Ovary (tissue), 3 donors: ENCODE measurements at regions not wholly inside any gene's neighbourhood (a gene's known extent, or its start where the extent isn't known, plus 50 kb on each side); places are given as distances from the start of the nearest gene placed in this dataset.

Source experiments
- CTCF ChIP-seq, 3 donors: fragments of 450-650 bp in 2 of 3; fragments of 200-600 bp in 1 of 3; IDR thresholded peaks; one replicate each; pipeline versions ENCODE4 v1.5.1 to v1.8.0; 2016 to 2022; ENCODE audit warnings: antibody characterized with exemption in 3 of 3, mild to moderate bottlenecking in 1 of 3
- EP300 ChIP-seq: sonication (generic); formaldehyde crosslinking; IDR thresholded peaks from one replicate; pipeline ENCODE4 v1.6.1; 2017; ENCODE audit warnings: antibody characterized with exemption
- POLR2A ChIP-seq: fragments of 450-650 bp; IDR thresholded peaks from one replicate; pipeline ENCODE4 v1.6.1; 2017; ENCODE audit warnings: antibody characterized with exemption, mild to moderate bottlenecking, moderate library complexity
- donor health status: DM: no; HTN: no; CAD: no.

- TF ChIP-seq CTCF (IDR thresholded peaks at IDR 0.05) (no peak), POLR2A (no peak), EP300 (no peak)
Observed at GRCh38 chr1:36583080-36583479, 100.4 kb upstream of the CSF3R start.
